ENCODE measurements at regions not wholly inside any gene's neighbourhood (a gene's known extent, or its start where the extent isn't known, plus 50 kb on each side); places are given as distances from the start of the nearest gene placed in this dataset.

GRCh38 chr4:34893382-34893781 is 1350.9 kb downstream of the ARAP2 start:
- Mint-ChIP-seq H3K36me3 (no peaks in the 10 kb centered on the region), H3K27me3 (no peaks in the 10 kb centered on the region), H3K4me3 (no peak overlapping the region), H3K4me1 (no peaks in the 10 kb centered on the region), H3K27ac (no peak overlapping the region), H3K9me3 (peaks cover 4 to 16% (median 8%) of the 10 kb centered on the region in 3 donors)
- no peaks in the 10 kb centered on the region for H3K4me1 ChIP-seq (ENCODE audit: control insufficient read depth in 1 of 2, extremely low read depth in 1 of 2, insufficient read depth in 2 of 2, low read length in 2 of 2)
- H3K9me3 ChIP-seq: no peaks in the 10 kb centered on the region
- CTCF ChIA-PET: no interaction called here
- no peak for DNase-seq
- no peak overlapping the region for H3K4me3 ChIP-seq (ENCODE audit: control insufficient read depth in 1 of 2, extremely low read depth in 1 of 2, low read length in 1 of 2)
- no CpG with 5 or more reads among the region's 3 CpGs for WGBS (ENCODE audit: insufficient coverage)
- no peak overlapping the region for H3K27ac ChIP-seq (ENCODE audit: low read length)
- ATAC-seq (replicated peaks in 1 of 4): no peak
- H3K27me3 ChIP-seq (replicated peaks in 1 of 2; ENCODE audit: control insufficient read depth in 2 of 2, extremely low read depth in 1 of 2, insufficient read depth in 2 of 2, low read length in 1 of 2): no peaks in the 10 kb centered on the region
- POLR2A ChIA-PET: no interaction called here
- H3K36me3 ChIP-seq (ENCODE audit: control insufficient read depth in 2 of 2, extremely low read depth in 1 of 2, insufficient read depth in 1 of 2, low read length in 1 of 2): no peaks in the 10 kb centered on the region

GRCh38 chr4:34920032-34920431 is 1324.3 kb downstream of the ARAP2 start:
- WGBS (ENCODE audit: insufficient coverage): 93% methylated on average over 2 of the region's 2 CpGs
- Mint-ChIP-seq H3K27me3 (no peaks in the 10 kb centered on the region), H3K4me1 (no peaks in the 10 kb centered on the region), H3K36me3 (no peaks in the 10 kb centered on the region), H3K27ac (no peak overlapping the region), H3K4me3 (no peak overlapping the region), H3K9me3 (peaks cover 0 to 15% (median 13%) of the 10 kb centered on the region in 3 donors)
- DNase-seq: no peak
- no peak overlapping the region for H3K27ac ChIP-seq (ENCODE audit: low read length)
- ChIA-PET POLR2A (no interaction called here), CTCF (no interaction called here)
- H3K4me3 ChIP-seq (ENCODE audit: control insufficient read depth in 1 of 2, extremely low read depth in 1 of 2, low read length in 1 of 2): no peak overlapping the region
- H3K27me3 ChIP-seq (replicated peaks in 1 of 2; ENCODE audit: control insufficient read depth in 2 of 2, extremely low read depth in 1 of 2, insufficient read depth in 2 of 2, low read length in 1 of 2): no peaks in the 10 kb centered on the region
- no peak for ATAC-seq (replicated peaks in 1 of 4)
- H3K9me3 ChIP-seq: no peaks in the 10 kb centered on the region
- H3K4me1 ChIP-seq (ENCODE audit: control insufficient read depth in 1 of 2, extremely low read depth in 1 of 2, insufficient read depth in 2 of 2, low read length in 2 of 2): no peaks in the 10 kb centered on the region
- H3K36me3 ChIP-seq (ENCODE audit: control insufficient read depth in 2 of 2, extremely low read depth in 1 of 2, insufficient read depth in 1 of 2, low read length in 1 of 2): no peaks in the 10 kb centered on the region

- Mint-ChIP-seq H3K9me3 (peaks cover 6 to 14% (median 12%) of the 10 kb centered on the region in 3 donors), H3K4me1 (no peaks in the 10 kb centered on the region), H3K27ac (no peak overlapping the region), H3K4me3 (no peak overlapping the region), H3K27me3 (no peaks in the 10 kb centered on the region), H3K36me3 (no peaks in the 10 kb centered on the region)
- ATAC-seq (replicated peaks in 1 of 4) (no peak), DNase-seq (no peak)
- ChIA-PET POLR2A (no interaction called here), CTCF (no interaction called here)
- H3K27me3 ChIP-seq (replicated peaks in 1 of 2; ENCODE audit: control insufficient read depth in 2 of 2, extremely low read depth in 1 of 2, insufficient read depth in 2 of 2, low read length in 1 of 2): no peaks in the 10 kb centered on the region
- no peaks in the 10 kb centered on the region for H3K9me3 ChIP-seq
- H3K4me1 ChIP-seq (ENCODE audit: control insufficient read depth in 1 of 2, extremely low read depth in 1 of 2, insufficient read depth in 2 of 2, low read length in 2 of 2): no peaks in the 10 kb centered on the region
- WGBS (ENCODE audit: insufficient coverage): no CpG with 5 or more reads among the region's 3 CpGs
- no peak overlapping the region for H3K27ac ChIP-seq (ENCODE audit: low read length)
- no peaks in the 10 kb centered on the region for H3K36me3 ChIP-seq (ENCODE audit: control insufficient read depth in 2 of 2, extremely low read depth in 1 of 2, insufficient read depth in 1 of 2, low read length in 1 of 2)
- no peak overlapping the region for H3K4me3 ChIP-seq (ENCODE audit: control insufficient read depth in 1 of 2, extremely low read depth in 1 of 2, low read length in 1 of 2)
Measured at GRCh38 chr4:34921391-34921790, 1322.9 kb downstream of the ARAP2 start.

GRCh38 chr4:34922325-34922724 is 1322.0 kb downstream of the ARAP2 start:
- H3K27me3 Mint-ChIP-seq: no peaks in the 10 kb centered on the region
- ATAC-seq (replicated peaks in 1 of 4): no peak
- WGBS (ENCODE audit: insufficient coverage): no CpG with 5 or more reads among the region's 2 CpGs

GRCh38 chr4:34932591-34932990 is 1311.7 kb downstream of the ARAP2 start:
- H3K4me1 Mint-ChIP-seq: no peaks in the 10 kb centered on the region
- no peak overlapping the region for H3K27ac Mint-ChIP-seq
- ChIA-PET CTCF (interaction anchor here in 1 of 2 donors (0.9 kb wide), 1 partner anchor 13 kb away, joined by 3 read pairs; no protein-coding TSS in a partner anchor), POLR2A (no interaction called here)
- Histone ChIP-seq H3K27me3 (replicated peaks in 1 of 2; ENCODE audit: control insufficient read depth in 2 of 2, extremely low read depth in 1 of 2, insufficient read depth in 2 of 2, low read length in 1 of 2) (no peaks in the 10 kb centered on the region), H3K27ac (ENCODE audit: low read length) (no peak overlapping the region), H3K4me1 (ENCODE audit: control insufficient read depth in 1 of 2, extremely low read depth in 1 of 2, insufficient read depth in 2 of 2, low read length in 2 of 2) (no peaks in the 10 kb centered on the region), H3K9me3 (no peaks in the 10 kb centered on the region), H3K4me3 (ENCODE audit: control insufficient read depth in 1 of 2, extremely low read depth in 1 of 2, low read length in 1 of 2) (no peak overlapping the region), H3K36me3 (ENCODE audit: control insufficient read depth in 2 of 2, extremely low read depth in 1 of 2, insufficient read depth in 1 of 2, low read length in 1 of 2) (no peaks in the 10 kb centered on the region)
- no CpG with 5 or more reads among the region's 5 CpGs for WGBS (ENCODE audit: insufficient coverage)
- ATAC-seq (replicated peaks in 1 of 4): no peak
- no peak overlapping the region for H3K4me3 Mint-ChIP-seq
- no peak for DNase-seq
- H3K9me3 Mint-ChIP-seq: peaks cover 4 to 8% (median 7%) of the 10 kb centered on the region in 3 donors
- no peaks in the 10 kb centered on the region for H3K36me3 Mint-ChIP-seq
- no peaks in the 10 kb centered on the region for H3K27me3 Mint-ChIP-seq

More at GRCh38 chr4:34922325-34922724, 1322.0 kb downstream of the ARAP2 start:
- Histone ChIP-seq H3K27me3 (replicated peaks in 1 of 2; ENCODE audit: control insufficient read depth in 2 of 2, extremely low read depth in 1 of 2, insufficient read depth in 2 of 2, low read length in 1 of 2) (no peaks in the 10 kb centered on the region), H3K4me3 (ENCODE audit: control insufficient read depth in 1 of 2, extremely low read depth in 1 of 2, low read length in 1 of 2) (no peak overlapping the region), H3K9me3 (no peaks in the 10 kb centered on the region), H3K36me3 (ENCODE audit: control insufficient read depth in 2 of 2, extremely low read depth in 1 of 2, insufficient read depth in 1 of 2, low read length in 1 of 2) (no peaks in the 10 kb centered on the region), H3K4me1 (ENCODE audit: control insufficient read depth in 1 of 2, extremely low read depth in 1 of 2, insufficient read depth in 2 of 2, low read length in 2 of 2) (no peaks in the 10 kb centered on the region), H3K27ac (ENCODE audit: low read length) (no peak overlapping the region)
- DNase-seq: no peak
- H3K4me3 Mint-ChIP-seq: no peak overlapping the region
- H3K4me1 Mint-ChIP-seq: no peaks in the 10 kb centered on the region
- H3K27ac Mint-ChIP-seq: no peak overlapping the region
- H3K9me3 Mint-ChIP-seq: peaks cover 6 to 12% (median 9%) of the 10 kb centered on the region in 3 donors
- POLR2A ChIA-PET: no interaction called here
- no peaks in the 10 kb centered on the region for H3K36me3 Mint-ChIP-seq
- CTCF ChIA-PET: no interaction called here

- no CpG with 5 or more reads among the region's 1 CpG for WGBS (ENCODE audit: insufficient coverage)
- Mint-ChIP-seq H3K36me3 (no peaks in the 10 kb centered on the region), H3K4me1 (no peaks in the 10 kb centered on the region), H3K9me3 (peaks cover 4 to 11% (median 7%) of the 10 kb centered on the region in 3 donors), H3K27ac (no peak overlapping the region), H3K4me3 (no peak overlapping the region), H3K27me3 (no peaks in the 10 kb centered on the region)
- DNase-seq (no peak), ATAC-seq (replicated peaks in 1 of 4) (no peak)
- no peaks in the 10 kb centered on the region for H3K4me1 ChIP-seq (ENCODE audit: control insufficient read depth in 1 of 2, extremely low read depth in 1 of 2, insufficient read depth in 2 of 2, low read length in 2 of 2)
- ChIA-PET CTCF (no interaction called here), POLR2A (no interaction called here)
- no peak overlapping the region for H3K4me3 ChIP-seq (ENCODE audit: control insufficient read depth in 1 of 2, extremely low read depth in 1 of 2, low read length in 1 of 2)
- no peaks in the 10 kb centered on the region for H3K9me3 ChIP-seq
- H3K27me3 ChIP-seq (replicated peaks in 1 of 2; ENCODE audit: control insufficient read depth in 2 of 2, extremely low read depth in 1 of 2, insufficient read depth in 2 of 2, low read length in 1 of 2): no peaks in the 10 kb centered on the region
- no peak overlapping the region for H3K27ac ChIP-seq (ENCODE audit: low read length)
- H3K36me3 ChIP-seq (ENCODE audit: control insufficient read depth in 2 of 2, extremely low read depth in 1 of 2, insufficient read depth in 1 of 2, low read length in 1 of 2): no peaks in the 10 kb centered on the region
Measured at GRCh38 chr4:34935739-34936138, 1308.6 kb downstream of the ARAP2 start.

- Histone ChIP-seq H3K4me1 (ENCODE audit: control insufficient read depth in 1 of 2, extremely low read depth in 1 of 2, insufficient read depth in 2 of 2, low read length in 2 of 2) (no peaks in the 10 kb centered on the region), H3K4me3 (ENCODE audit: control insufficient read depth in 1 of 2, extremely low read depth in 1 of 2, low read length in 1 of 2) (no peak overlapping the region), H3K27ac (ENCODE audit: low read length) (no peak overlapping the region), H3K27me3 (replicated peaks in 1 of 2; ENCODE audit: control insufficient read depth in 2 of 2, extremely low read depth in 1 of 2, insufficient read depth in 2 of 2, low read length in 1 of 2) (no peaks in the 10 kb centered on the region), H3K9me3 (no peaks in the 10 kb centered on the region), H3K36me3 (ENCODE audit: control insufficient read depth in 2 of 2, extremely low read depth in 1 of 2, insufficient read depth in 1 of 2, low read length in 1 of 2) (no peaks in the 10 kb centered on the region)
- ATAC-seq (replicated peaks in 1 of 4) (no peak), DNase-seq (no peak)
- Mint-ChIP-seq H3K4me1 (no peaks in the 10 kb centered on the region), H3K27me3 (no peaks in the 10 kb centered on the region), H3K4me3 (no peak overlapping the region), H3K27ac (no peak overlapping the region), H3K9me3 (peaks cover 2 to 8% (median 4%) of the 10 kb centered on the region in 3 donors), H3K36me3 (no peaks in the 10 kb centered on the region)
- WGBS (ENCODE audit: insufficient coverage): 85% methylated on average over 14 of the region's 14 CpGs
- CTCF ChIA-PET: no interaction called here
- POLR2A ChIA-PET: no interaction called here
Measured at GRCh38 chr4:34939073-34939472, 1305.2 kb downstream of the ARAP2 start.
